CD8-positive, alpha-beta memory T cell (primary cell): ENCODE measurements at regions not wholly inside any gene's neighbourhood (a gene's known extent, or its start where the extent isn't known, plus 50 kb on each side); places are given as distances from the start of the nearest gene placed in this dataset.
"Not testable (repeated sequence)": the region's sequence is repeated elsewhere in the genome, so short reads cannot be mapped to it uniquely, and the experiment has no call there.

ENCODE experiments used
- CTCF ChIA-PET: fragments of 350-600 bp; sonication (Branson Sonifier 250); formaldehyde crosslinking; loops from one replicate; lab custom pipeline; 2021; ENCODE audit warnings: antibody characterized with exemption; lab: Charles Lee
- POLR2A ChIA-PET: fragments of 350-600 bp; sonication (Branson Sonifier 250); formaldehyde crosslinking; loops from one replicate; lab custom pipeline; 2021; ENCODE audit warnings: antibody characterized with exemption; lab: Charles Lee
- DNase-seq, 5 donors: peaks; one replicate each; pipeline versions ENCODE4 v3.0.0 to v3.0.0-alpha.2; 2020 to 2022; ENCODE audit warnings: mixed read lengths in 1 of 5
- H3K27ac ChIP-seq: one replicate; pipeline ENCODE4 v1.7.0; 2013; ENCODE audit warnings: low read depth, mild to moderate bottlenecking, low read length, moderate library complexity
- H3K27me3 ChIP-seq: 2 replicates; pipeline ENCODE4 v1.7.0; 2013; ENCODE audit warnings: low read length, mild to moderate bottlenecking; ENCODE audit not compliant: insufficient read depth, poor library complexity, severe bottlenecking
- H3K36me3 ChIP-seq: 2 replicates; pipeline ENCODE4 v1.7.0; 2013; ENCODE audit warnings: mild to moderate bottlenecking, low read length, moderate library complexity; ENCODE audit not compliant: insufficient read depth
- H3K4me1 ChIP-seq: 2 replicates; pipeline ENCODE4 v1.7.0; 2013; ENCODE audit warnings: mild to moderate bottlenecking, low read length, moderate library complexity; ENCODE audit not compliant: insufficient read depth
- H3K4me3 ChIP-seq: 2 replicates; pipeline ENCODE4 v1.7.0; 2013; ENCODE audit warnings: mild to moderate bottlenecking, low read length
- H3K9me3 ChIP-seq: 2 replicates; pipeline ENCODE4 v1.7.0; 2013; ENCODE audit warnings: mild to moderate bottlenecking, low read length
- H3K27ac Mint-ChIP-seq, 8 donors: one replicate each; pipeline ENCODE4 v1.8.0; 2020 to 2021; ENCODE audit warnings: mixed read lengths in 8 of 8, mild to moderate bottlenecking in 6 of 8, inconsistent platforms in 3 of 8, moderate library complexity in 3 of 8
- H3K27me3 Mint-ChIP-seq, 2 donors: one replicate each; pipeline ENCODE4 v1.8.0; 2020 to 2021; ENCODE audit warnings: mixed read lengths in 2 of 2, mild to moderate bottlenecking in 1 of 2, moderate library complexity in 1 of 2
- H3K36me3 Mint-ChIP-seq, 3 donors: one replicate each; pipeline ENCODE4 v1.8.0; 2020 to 2021; ENCODE audit warnings: mixed read lengths in 3 of 3, inconsistent platforms in 1 of 3, mild to moderate bottlenecking in 1 of 3
- H3K4me1 Mint-ChIP-seq, 3 donors: one replicate each; pipeline ENCODE4 v1.8.0; 2020 to 2021; ENCODE audit warnings: mixed read lengths in 3 of 3, inconsistent platforms in 1 of 3, mild to moderate bottlenecking in 1 of 3
- H3K4me3 Mint-ChIP-seq, 7 donors: one replicate each; pipeline ENCODE4 v1.8.0; 2020 to 2021; ENCODE audit warnings: mixed read lengths in 7 of 7, mild to moderate bottlenecking in 6 of 7, moderate library complexity in 4 of 7, inconsistent platforms in 2 of 7
- H3K9me3 Mint-ChIP-seq, 5 donors: one replicate each; pipeline ENCODE4 v1.8.0; 2020 to 2022; ENCODE audit warnings: mixed read lengths in 5 of 5, mild to moderate bottlenecking in 3 of 5, moderate library complexity in 2 of 5, inconsistent platforms in 1 of 5

GRCh38 chr14:106315436-106315835, 789.1 kb downstream of the TMEM121 start:
- Histone ChIP-seq H3K36me3 (no peaks in the 10 kb centered on the region), H3K27ac (no peak overlapping the region), H3K27me3 (no peaks in the 10 kb centered on the region), H3K4me1 (no peaks in the 10 kb centered on the region), H3K4me3 (no peak overlapping the region), H3K9me3 (no peaks in the 10 kb centered on the region)
- Mint-ChIP-seq H3K9me3 (peaks cover 0 to 7% (median 0%) of the 10 kb centered on the region in 5 donors), H3K27me3 (peaks cover 17 to 50% of the 10 kb centered on the region in 2 donors), H3K27ac (no peak overlapping the region), H3K4me3 (no peak overlapping the region), H3K4me1 (no peaks in the 10 kb centered on the region), H3K36me3 (peaks cover 0 to 2% (median 0%) of the 10 kb centered on the region in 3 donors)
- ChIA-PET POLR2A (no interaction called here), CTCF (no interaction called here)
- DNase-seq: no peak

- H3K4me1 Mint-ChIP-seq: no peaks in the 10 kb centered on the region
- H3K36me3 Mint-ChIP-seq: peaks cover 0 to 2% (median 0%) of the 10 kb centered on the region in 3 donors
- Histone ChIP-seq H3K27ac (no peak overlapping the region), H3K36me3 (no peaks in the 10 kb centered on the region), H3K27me3 (no peaks in the 10 kb centered on the region), H3K9me3 (no peaks in the 10 kb centered on the region), H3K4me3 (no peak overlapping the region), H3K4me1 (no peaks in the 10 kb centered on the region)
- H3K27me3 Mint-ChIP-seq: peaks cover 19 to 57% of the 10 kb centered on the region in 2 donors
- H3K9me3 Mint-ChIP-seq: peaks cover 0 to 7% (median 0%) of the 10 kb centered on the region in 5 donors
- ChIA-PET POLR2A (no interaction called here), CTCF (no interaction called here)
- DNase-seq: no peak
- no peak overlapping the region for H3K4me3 Mint-ChIP-seq
- H3K27ac Mint-ChIP-seq: no peak overlapping the region
Observed at GRCh38 chr14:106317593-106317992, 791.2 kb downstream of the TMEM121 start.

GRCh38 chr14:106318700-106319099, 792.3 kb downstream of the TMEM121 start:
- no peak overlapping the region for H3K4me3 Mint-ChIP-seq
- CTCF ChIA-PET: interaction anchor here (0.9 kb wide), 1 partner anchor 31 kb away, joined by 3 read pairs; no protein-coding TSS in a partner anchor

GRCh38 chr14:106323970-106324369, 797.6 kb downstream of the TMEM121 start:
- peaks cover 12 to 52% of the 10 kb centered on the region in 2 donors for H3K27me3 Mint-ChIP-seq
- H3K36me3 Mint-ChIP-seq, H3K27me3 ChIP-seq, POLR2A ChIA-PET, H3K4me1 Mint-ChIP-seq, H3K4me3 ChIP-seq, H3K9me3 Mint-ChIP-seq, H3K36me3 ChIP-seq, H3K4me3 Mint-ChIP-seq, H3K9me3 ChIP-seq, H3K27ac ChIP-seq, H3K27ac Mint-ChIP-seq, CTCF ChIA-PET, H3K4me1 ChIP-seq: not testable (repeated sequence)
- peak in 1 of 5 donors; percentile 50 for DNase-seq

More at GRCh38 chr14:106318700-106319099, 792.3 kb downstream of the TMEM121 start:
- Mint-ChIP-seq H3K36me3 (peaks cover 0 to 2% (median 0%) of the 10 kb centered on the region in 3 donors), H3K27ac (no peak overlapping the region), H3K9me3 (peaks cover 0 to 7% (median 0%) of the 10 kb centered on the region in 5 donors), H3K4me1 (no peaks in the 10 kb centered on the region), H3K27me3 (peaks cover 19 to 63% of the 10 kb centered on the region in 2 donors)
- POLR2A ChIA-PET: no interaction called here
- Histone ChIP-seq H3K4me3 (no peak overlapping the region), H3K27me3 (no peaks in the 10 kb centered on the region), H3K27ac (no peak overlapping the region), H3K36me3 (no peaks in the 10 kb centered on the region), H3K4me1 (no peaks in the 10 kb centered on the region), H3K9me3 (no peaks in the 10 kb centered on the region)
- peak in 4 of 5 donors; percentile 28 to 52 (median 38) for DNase-seq

- Histone ChIP-seq H3K4me3 (no peak overlapping the region), H3K4me1 (no peaks in the 10 kb centered on the region), H3K36me3 (no peaks in the 10 kb centered on the region), H3K27ac (no peak overlapping the region), H3K9me3 (no peaks in the 10 kb centered on the region), H3K27me3 (no peaks in the 10 kb centered on the region)
- Mint-ChIP-seq H3K27me3 (peaks cover 13 to 42% of the 10 kb centered on the region in 2 donors), H3K27ac (no peak overlapping the region), H3K4me1 (no peaks in the 10 kb centered on the region), H3K9me3 (no peaks in the 10 kb centered on the region), H3K36me3 (no peaks in the 10 kb centered on the region), H3K4me3 (no peak overlapping the region)
- CTCF ChIA-PET: interaction anchor here (1.1 kb wide), 1 partner anchor 150 kb away, joined by 3 read pairs; no protein-coding TSS in a partner anchor
- DNase-seq: no peak
- POLR2A ChIA-PET: no interaction called here
Observed at GRCh38 chr14:106327234-106327633, 800.9 kb downstream of the TMEM121 start.

- H3K36me3 ChIP-seq, H3K4me1 ChIP-seq, H3K4me3 Mint-ChIP-seq, H3K9me3 Mint-ChIP-seq, H3K27me3 ChIP-seq, H3K36me3 Mint-ChIP-seq, POLR2A ChIA-PET, H3K27ac ChIP-seq, H3K4me3 ChIP-seq, DNase-seq, H3K27ac Mint-ChIP-seq, H3K4me1 Mint-ChIP-seq, H3K9me3 ChIP-seq: not testable (repeated sequence)
- peaks cover 11 to 36% of the 10 kb centered on the region in 2 donors for H3K27me3 Mint-ChIP-seq
- CTCF ChIA-PET: interaction anchor here (1.1 kb wide), 1 partner anchor 149 kb away, joined by 3 read pairs; no protein-coding TSS in a partner anchor
Observed at GRCh38 chr14:106327702-106328353, 801.4 kb downstream of the TMEM121 start.

- H3K4me1 ChIP-seq, H3K36me3 ChIP-seq, CTCF ChIA-PET, H3K27ac ChIP-seq, DNase-seq, H3K9me3 Mint-ChIP-seq, POLR2A ChIA-PET, H3K9me3 ChIP-seq, H3K27me3 ChIP-seq, H3K4me3 Mint-ChIP-seq, H3K4me3 ChIP-seq, H3K4me1 Mint-ChIP-seq, H3K36me3 Mint-ChIP-seq: not testable (repeated sequence)
- Mint-ChIP-seq H3K27ac (peak overlapping the region in 1 of 8 donors; percentile 75), H3K27me3 (peaks cover 12 to 25% of the 10 kb centered on the region in 2 donors)
Observed at GRCh38 chr14:106329243-106329642, 802.9 kb downstream of the TMEM121 start.

GRCh38 chr14:106329987-106330774, 803.8 kb downstream of the TMEM121 start:
- H3K4me1 Mint-ChIP-seq, H3K36me3 ChIP-seq, H3K4me1 ChIP-seq, H3K27me3 ChIP-seq, CTCF ChIA-PET, DNase-seq, H3K9me3 Mint-ChIP-seq, H3K27ac ChIP-seq, POLR2A ChIA-PET, H3K4me3 Mint-ChIP-seq, H3K27ac Mint-ChIP-seq, H3K4me3 ChIP-seq, H3K36me3 Mint-ChIP-seq, H3K9me3 ChIP-seq: not testable (repeated sequence)
- peaks cover 12 to 25% of the 10 kb centered on the region in 2 donors for H3K27me3 Mint-ChIP-seq
